ENCODE measurements at regions not wholly inside any gene's neighbourhood (a gene's known extent, or its start where the extent isn't known, plus 50 kb on each side); places are given as distances from the start of the nearest gene placed in this dataset.
A peak's percentile ranks its signal among the peaks of the same experiment; 100 is the strongest.

- DNase-seq (ENCODE audit: extremely low spot score, unreplicated experiment), result no peak
These were observed 113.1 kb upstream of the MYL2 start for GRCh38 chr12:111033281-111034082.

GRCh38 chr12:111032591-111032919, 112.2 kb upstream of the MYL2 start:
- peak overlapping the region; percentile 26 for H3K4me3 Mint-ChIP-seq (ENCODE audit: unreplicated experiment)
- peaks cover 16% of the 10 kb centered on the region for H3K4me1 Mint-ChIP-seq (ENCODE audit: unreplicated experiment)
- no peaks in the 10 kb centered on the region for H3K36me3 Mint-ChIP-seq (ENCODE audit: unreplicated experiment)
- H3K27me3 Mint-ChIP-seq (ENCODE audit: unreplicated experiment), result peaks cover 75% of the 10 kb centered on the region
- no peak for DNase-seq (ENCODE audit: extremely low spot score, unreplicated experiment)
- H3K27ac Mint-ChIP-seq (ENCODE audit: unreplicated experiment), result no peak overlapping the region
- H3K9me3 Mint-ChIP-seq (ENCODE audit: unreplicated experiment), result no peaks in the 10 kb centered on the region
- no peak for TF ChIP-seq CTCF (IDR thresholded peaks at IDR 0.05)

More at GRCh38 chr12:111033281-111034082, 113.1 kb upstream of the MYL2 start:
- H3K9me3 Mint-ChIP-seq (ENCODE audit: unreplicated experiment), result no peaks in the 10 kb centered on the region
- peaks cover 16% of the 10 kb centered on the region for H3K4me1 Mint-ChIP-seq (ENCODE audit: unreplicated experiment)
- H3K4me3 Mint-ChIP-seq (ENCODE audit: unreplicated experiment), result peak overlapping the region; percentile 14
- peaks cover 76% of the 10 kb centered on the region for H3K27me3 Mint-ChIP-seq (ENCODE audit: unreplicated experiment)
- peak; percentile 11 for TF ChIP-seq CTCF (IDR thresholded peaks at IDR 0.05)
- no peak overlapping the region for H3K27ac Mint-ChIP-seq (ENCODE audit: unreplicated experiment)
- H3K36me3 Mint-ChIP-seq (ENCODE audit: unreplicated experiment), result no peaks in the 10 kb centered on the region

GRCh38 chr12:111031916-111032590, 111.7 kb upstream of the MYL2 start:
- peaks cover 75% of the 10 kb centered on the region for H3K27me3 Mint-ChIP-seq (ENCODE audit: unreplicated experiment)

GRCh38 chr12:111030800-111031199, 110.4 kb upstream of the MYL2 start:
- no peak overlapping the region for H3K27ac Mint-ChIP-seq (ENCODE audit: unreplicated experiment)
- DNase-seq (ENCODE audit: extremely low spot score, unreplicated experiment), result no peak
- no peak overlapping the region for H3K4me3 Mint-ChIP-seq (ENCODE audit: unreplicated experiment)
- peaks cover 76% of the 10 kb centered on the region for H3K27me3 Mint-ChIP-seq (ENCODE audit: unreplicated experiment)
- H3K36me3 Mint-ChIP-seq (ENCODE audit: unreplicated experiment), result no peaks in the 10 kb centered on the region
- H3K4me1 Mint-ChIP-seq (ENCODE audit: unreplicated experiment), result peaks cover 10% of the 10 kb centered on the region
- no peaks in the 10 kb centered on the region for H3K9me3 Mint-ChIP-seq (ENCODE audit: unreplicated experiment)
- no peak for TF ChIP-seq CTCF (IDR thresholded peaks at IDR 0.05)

More at GRCh38 chr12:111031916-111032590, 111.7 kb upstream of the MYL2 start:
- DNase-seq (ENCODE audit: extremely low spot score, unreplicated experiment), result no peak
- H3K36me3 Mint-ChIP-seq (ENCODE audit: unreplicated experiment), result no peaks in the 10 kb centered on the region
- TF ChIP-seq CTCF (IDR thresholded peaks at IDR 0.05), result no peak
- no peak overlapping the region for H3K4me3 Mint-ChIP-seq (ENCODE audit: unreplicated experiment)
- no peak overlapping the region for H3K27ac Mint-ChIP-seq (ENCODE audit: unreplicated experiment)
- no peaks in the 10 kb centered on the region for H3K9me3 Mint-ChIP-seq (ENCODE audit: unreplicated experiment)
- peaks cover 16% of the 10 kb centered on the region for H3K4me1 Mint-ChIP-seq (ENCODE audit: unreplicated experiment)

GRCh38 chr12:111029732-111030131, 109.4 kb upstream of the MYL2 start:
- no peaks in the 10 kb centered on the region for H3K36me3 Mint-ChIP-seq (ENCODE audit: unreplicated experiment)
- no peak overlapping the region for H3K27ac Mint-ChIP-seq (ENCODE audit: unreplicated experiment)
- H3K9me3 Mint-ChIP-seq (ENCODE audit: unreplicated experiment), result no peaks in the 10 kb centered on the region
- no peak for TF ChIP-seq CTCF (IDR thresholded peaks at IDR 0.05)
- H3K4me1 Mint-ChIP-seq (ENCODE audit: unreplicated experiment), result peaks cover 2% of the 10 kb centered on the region
- no peak for DNase-seq (ENCODE audit: extremely low spot score, unreplicated experiment)
- peaks cover 71% of the 10 kb centered on the region for H3K27me3 Mint-ChIP-seq (ENCODE audit: unreplicated experiment)
- no peak overlapping the region for H3K4me3 Mint-ChIP-seq (ENCODE audit: unreplicated experiment)

Data from osteocyte (in vitro differentiated cells).